MM.1S (cell line): ENCODE measurements at regions not wholly inside any gene's neighbourhood (a gene's known extent, or its start where the extent isn't known, plus 50 kb on each side); places are given as distances from the start of the nearest gene placed in this dataset.

Source experiments
- CTCF ChIP-seq: fragments of 300-600 bp; sonication (generic); IDR thresholded peaks from 2 replicates; pipeline ENCODE4 v1.5.1; 2016; ENCODE audit warnings: antibody characterized with exemption, low read length, mixed read lengths
- EZH2 ChIP-seq: fragments of 300-600 bp; sonication (generic); optimal IDR thresholded peaks from 2 replicates; pipeline ENCODE3; 2017; ENCODE audit warnings: low read depth, mild to moderate bottlenecking, antibody characterized with exemption, low read length, mixed read lengths
- EZH2phosphoT487 ChIP-seq: fragments of 300-600 bp; sonication (generic); IDR thresholded peaks from 2 replicates; pipeline ENCODE4 v1.6.1; 2018; ENCODE audit warnings: antibody characterized with exemption, low read length

GRCh38 chr6:101003075-101003474, 121.9 kb upstream of the ASCC3 start:
- TF ChIP-seq CTCF (no peak), EZH2 (no peak), EZH2phosphoT487 (no peak)
